ENCODE measurements at regions not wholly inside any gene's neighbourhood (a gene's known extent, or its start where the extent isn't known, plus 50 kb on each side); places are given as distances from the start of the nearest gene placed in this dataset.

DNA sequence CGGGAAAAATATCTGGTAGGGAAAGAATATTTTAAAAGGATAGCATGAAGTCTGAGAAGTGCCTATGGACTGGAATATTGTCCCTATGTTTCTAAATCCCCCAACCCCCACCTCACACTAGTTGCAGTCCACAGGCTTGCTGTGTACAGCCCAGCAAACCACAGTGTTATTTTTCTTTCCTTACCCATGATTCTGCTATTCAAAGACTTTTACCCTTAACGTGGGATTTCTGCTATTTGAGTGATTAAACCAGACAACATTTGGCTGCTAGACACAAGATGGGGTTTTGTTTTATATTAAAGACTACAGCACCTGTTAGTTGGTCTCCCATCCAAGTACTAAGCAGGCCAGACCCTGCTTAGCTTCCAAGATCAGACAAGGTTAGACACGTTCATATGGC, 120.5 kb upstream of the MYO3A start:
- no peak for TF ChIP-seq EZH2 (IDR thresholded peaks at IDR 0.05; ENCODE audit: borderline replicate concordance)
- TF ChIP-seq, protein P1, sequence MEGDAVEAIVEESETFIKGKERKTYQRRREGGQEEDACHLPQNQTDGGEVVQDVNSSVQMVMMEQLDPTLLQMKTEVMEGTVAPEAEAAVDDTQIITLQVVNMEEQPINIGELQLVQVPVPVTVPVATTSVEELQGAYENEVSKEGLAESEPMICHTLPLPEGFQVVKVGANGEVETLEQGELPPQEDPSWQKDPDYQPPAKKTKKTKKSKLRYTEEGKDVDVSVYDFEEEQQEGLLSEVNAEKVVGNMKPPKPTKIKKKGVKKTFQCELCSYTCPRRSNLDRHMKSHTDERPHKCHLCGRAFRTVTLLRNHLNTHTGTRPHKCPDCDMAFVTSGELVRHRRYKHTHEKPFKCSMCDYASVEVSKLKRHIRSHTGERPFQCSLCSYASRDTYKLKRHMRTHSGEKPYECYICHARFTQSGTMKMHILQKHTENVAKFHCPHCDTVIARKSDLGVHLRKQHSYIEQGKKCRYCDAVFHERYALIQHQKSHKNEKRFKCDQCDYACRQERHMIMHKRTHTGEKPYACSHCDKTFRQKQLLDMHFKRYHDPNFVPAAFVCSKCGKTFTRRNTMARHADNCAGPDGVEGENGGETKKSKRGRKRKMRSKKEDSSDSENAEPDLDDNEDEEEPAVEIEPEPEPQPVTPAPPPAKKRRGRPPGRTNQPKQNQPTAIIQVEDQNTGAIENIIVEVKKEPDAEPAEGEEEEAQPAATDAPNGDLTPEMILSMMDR (IDR thresholded peaks at IDR 0.05; ENCODE audit: poor library complexity): no peak
- TF ChIP-seq EZH2phosphoT487 (IDR thresholded peaks at IDR 0.05; ENCODE audit: low read depth, severe bottlenecking, unreplicated experiment): no peak

All from hepatocyte (in vitro differentiated cells).